K562 (cell line): ENCODE measurements at regions not wholly inside any gene's neighbourhood (a gene's known extent, or its start where the extent isn't known, plus 50 kb on each side); places are given as distances from the start of the nearest gene placed in this dataset.

Source experiments
- AFF4 ChIP-seq: sonication (generic); formaldehyde crosslinking; IDR thresholded peaks from 2 replicates; pipeline ENCODE4 v1.8.0; 2023; ENCODE audit warnings: mild to moderate bottlenecking, missing genetic modification reagents
- MAFK ChIP-seq: IDR thresholded peaks from 2 replicates; pipeline ENCODE4 v1.6.1; 2011; ENCODE audit warnings: low read length, improper control_type of control experiment
- NFXL1 ChIP-seq: fragments of 450-650 bp; formaldehyde crosslinking; IDR thresholded peaks from 2 replicates; pipeline ENCODE4 v1.4.0; 2021; ENCODE audit warnings: mild to moderate bottlenecking
- SP2 ChIP-seq: IDR thresholded peaks from 2 replicates; pipeline ENCODE4 v1.6.1; 2011; ENCODE audit warnings: mild to moderate bottlenecking, low read depth, low read length, moderate library complexity; ENCODE audit not compliant: poor library complexity, severe bottlenecking; ENCODE audit errors: extremely low read depth

- TF ChIP-seq SP2, result no peak
- TF ChIP-seq MAFK, result no peak
- no peak for TF ChIP-seq AFF4 (CRISPR knock-in tag)
- TF ChIP-seq NFXL1 (CRISPR knock-in tag), result no peak
Measured at GRCh38 chr1:116855773-116856201, 53.9 kb upstream of the PTGFRN start.
